ENCODE measurements at regions not wholly inside any gene's neighbourhood (a gene's known extent, or its start where the extent isn't known, plus 50 kb on each side); places are given as distances from the start of the nearest gene placed in this dataset.

GRCh38 chr9:7298123-7298522 is 501.5 kb downstream of the DMAC1 start:
- DNase-seq (ENCODE audit: low spot score): no peak

GRCh38 chr9:7297521-7297920 is 502.1 kb downstream of the DMAC1 start:
- DNase-seq (ENCODE audit: low spot score): no peak

DNA sequence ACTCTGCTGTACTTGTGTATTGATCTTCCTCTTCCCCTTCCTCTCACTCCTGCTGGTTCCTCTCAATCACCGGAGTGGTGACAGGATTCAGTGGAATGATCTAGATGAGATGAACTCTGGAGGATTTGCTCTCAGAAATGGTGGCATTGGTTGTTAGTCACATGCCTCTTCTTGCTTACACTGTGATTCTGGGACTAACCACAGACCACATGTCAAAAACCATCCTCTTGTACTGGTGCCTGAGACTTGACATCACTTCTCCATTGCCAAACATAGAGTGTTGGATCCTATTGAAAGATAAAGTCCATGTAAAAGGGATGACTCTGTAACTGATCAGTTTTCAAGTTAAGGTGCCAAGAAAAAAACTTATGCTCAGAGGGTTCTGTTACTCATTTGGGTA is 506.5 kb downstream of the DMAC1 start:
- no peak for DNase-seq (ENCODE audit: low spot score)

- DNase-seq (ENCODE audit: low spot score): no peak
Observed at GRCh38 chr9:7289773-7290172, 509.8 kb downstream of the DMAC1 start.

DNA sequence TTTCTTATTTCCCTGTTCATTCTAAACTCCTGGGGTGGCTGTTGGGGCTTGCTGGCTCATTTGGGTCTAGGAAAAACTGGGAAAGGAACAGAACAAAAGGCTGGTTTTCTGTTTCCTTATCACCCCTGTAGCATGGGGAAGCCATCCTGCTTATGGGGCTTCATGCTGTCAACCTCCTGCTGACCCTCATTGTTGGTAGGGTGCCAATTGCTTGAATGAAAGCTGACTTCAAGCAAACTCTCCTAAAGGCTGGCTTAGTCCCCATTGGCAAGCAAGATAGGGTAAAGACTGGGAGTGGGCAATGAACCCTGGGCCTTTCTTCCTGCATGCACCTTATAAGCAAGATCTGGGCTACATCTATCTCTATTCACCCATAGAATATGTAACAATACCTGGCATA is 511.6 kb downstream of the DMAC1 start:
- DNase-seq (ENCODE audit: low spot score): no peak

- no peak for DNase-seq (ENCODE audit: low spot score)
Observed at GRCh38 chr9:7287065-7287464, 512.5 kb downstream of the DMAC1 start.

- no peak for DNase-seq (ENCODE audit: low spot score)
Observed at GRCh38 chr9:7286101-7286500, 513.5 kb downstream of the DMAC1 start.

DNA sequence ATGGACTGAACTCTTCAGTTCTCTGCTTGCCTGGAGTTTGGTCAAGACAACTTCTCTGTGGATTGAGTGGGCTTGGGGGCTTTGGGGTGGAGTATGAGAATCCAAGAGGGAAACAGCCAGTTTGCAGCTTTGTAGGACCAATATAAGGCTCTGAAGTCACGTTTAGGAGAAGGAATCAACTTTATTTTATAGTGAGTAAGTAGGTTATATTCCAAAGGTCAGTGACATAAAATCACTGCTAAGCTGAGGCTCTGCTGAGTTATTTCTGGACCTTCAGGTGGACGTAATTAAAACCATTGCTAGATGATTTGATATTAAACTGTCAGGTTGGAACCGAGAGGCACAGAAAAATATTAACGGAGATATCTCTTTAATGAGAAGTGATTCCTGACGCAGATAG is 514.4 kb downstream of the DMAC1 start:
- DNase-seq (ENCODE audit: low spot score): no peak

DNA sequence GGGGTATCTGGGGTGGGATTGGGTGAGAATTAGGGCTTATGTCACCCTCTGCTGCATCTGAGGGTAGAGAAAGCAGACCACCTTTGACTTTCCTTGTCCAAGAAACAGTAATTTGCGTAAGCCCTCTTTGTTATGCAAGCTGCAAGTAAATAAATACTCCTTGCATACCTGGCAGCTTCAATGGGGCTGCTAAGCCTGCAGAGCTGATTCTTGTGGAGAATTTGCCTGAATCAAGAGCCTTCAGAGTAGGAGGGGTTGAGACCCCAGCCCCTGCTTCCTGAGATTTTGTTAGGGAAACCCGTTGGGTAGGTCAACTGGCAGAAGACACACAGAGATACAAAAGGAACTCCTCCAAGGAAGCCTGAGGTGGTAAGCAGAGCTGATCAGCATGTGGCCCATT is 515.1 kb downstream of the DMAC1 start:
- no peak for DNase-seq (ENCODE audit: low spot score)

- DNase-seq (ENCODE audit: low spot score): no peak
Observed at GRCh38 chr9:7284117-7284516, 515.5 kb downstream of the DMAC1 start.

- no peak for DNase-seq (ENCODE audit: low spot score)
Observed at GRCh38 chr9:7273575-7273974, 515.8 kb downstream of the KDM4C start.

DNA sequence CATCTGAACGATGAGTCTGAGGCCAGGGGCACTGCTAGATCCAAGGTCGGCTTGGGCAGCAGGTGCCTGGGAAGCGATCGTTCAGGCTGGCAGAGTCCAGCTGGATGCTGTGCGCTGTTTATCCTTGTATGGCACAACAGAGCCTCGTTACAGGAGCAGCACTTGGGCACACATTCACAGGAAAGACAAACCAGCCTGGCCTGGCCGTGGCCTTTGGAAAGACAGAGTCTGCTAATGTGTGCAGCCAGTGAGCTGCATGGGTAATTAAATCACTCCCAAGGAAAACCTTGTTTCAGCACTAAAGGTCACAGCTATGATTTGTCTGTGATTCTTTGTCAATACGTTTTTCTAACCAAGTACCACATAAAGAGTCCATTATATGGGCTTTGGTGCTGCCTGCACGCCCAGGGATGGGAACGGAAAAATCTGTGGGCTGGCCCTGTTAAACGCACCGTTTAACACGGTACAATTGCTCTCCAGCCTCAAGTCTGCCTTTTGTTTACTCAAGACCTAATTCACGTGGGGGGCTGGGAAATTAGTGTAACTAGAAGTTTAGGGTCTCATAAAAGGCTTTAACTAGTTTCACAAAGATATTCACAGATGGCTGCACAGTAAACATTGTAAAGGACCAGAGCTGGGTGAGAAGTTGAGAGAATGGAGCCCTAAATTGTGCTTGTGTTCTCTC is 509.3 kb downstream of the KDM4C start:
- DNase-seq (ENCODE audit: low spot score): no peak

DNA sequence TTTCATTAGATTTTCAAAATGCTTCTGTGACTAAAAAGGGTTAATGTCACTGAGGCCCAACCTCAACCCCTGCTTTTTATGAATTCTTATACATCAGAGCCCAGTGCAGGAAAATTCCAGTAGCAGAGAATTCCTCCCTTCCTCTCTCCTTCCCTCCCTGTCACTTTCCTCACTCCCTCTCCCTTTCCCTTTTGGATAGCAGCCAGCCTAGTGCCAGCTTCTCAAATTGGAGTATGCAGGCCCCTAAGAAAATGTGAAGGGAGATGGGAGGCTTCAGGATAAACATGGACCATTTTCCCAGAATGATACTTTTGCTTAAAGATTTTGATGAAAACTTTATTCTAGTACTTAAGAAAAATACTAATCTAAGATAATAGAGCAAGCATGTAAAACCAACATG is 507.4 kb downstream of the KDM4C start:
- DNase-seq (ENCODE audit: low spot score): no peak

- DNase-seq (ENCODE audit: low spot score): no peak
Observed at GRCh38 chr9:7259544-7260241, 501.9 kb downstream of the KDM4C start.

GRCh38 chr9:7258688-7259396 is 501.1 kb downstream of the KDM4C start:
- DNase-seq (ENCODE audit: low spot score): no peak

DNA sequence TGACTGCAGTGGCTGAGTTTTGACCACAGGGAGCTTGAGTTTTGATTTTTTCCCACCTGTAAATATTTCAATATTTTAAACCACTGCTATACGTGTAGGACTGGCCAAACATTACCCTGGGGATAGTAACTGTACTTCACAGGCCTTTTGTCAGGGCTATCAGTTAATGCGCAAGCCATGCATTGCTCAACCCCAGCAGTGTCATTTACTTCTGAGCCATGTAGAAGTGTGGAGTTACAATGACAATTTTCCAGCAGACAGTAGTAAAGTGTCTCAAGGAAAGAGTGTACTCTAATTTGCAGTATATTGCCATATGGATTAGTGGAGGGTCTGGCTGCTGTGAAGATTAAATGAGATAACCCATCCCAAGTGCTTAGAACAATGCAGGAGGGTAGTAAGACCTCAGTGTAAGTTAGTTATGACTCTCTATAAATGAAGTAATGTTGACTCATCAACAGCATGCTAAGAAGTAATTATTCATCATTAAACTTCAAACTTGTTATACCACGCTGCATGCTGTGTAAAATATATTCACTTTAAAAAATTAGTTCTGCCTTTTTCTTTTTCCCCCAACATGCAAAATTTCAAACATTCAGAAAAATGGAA is 489.2 kb downstream of the KDM4C start:
- no peak for DNase-seq (ENCODE audit: low spot score)

DNA sequence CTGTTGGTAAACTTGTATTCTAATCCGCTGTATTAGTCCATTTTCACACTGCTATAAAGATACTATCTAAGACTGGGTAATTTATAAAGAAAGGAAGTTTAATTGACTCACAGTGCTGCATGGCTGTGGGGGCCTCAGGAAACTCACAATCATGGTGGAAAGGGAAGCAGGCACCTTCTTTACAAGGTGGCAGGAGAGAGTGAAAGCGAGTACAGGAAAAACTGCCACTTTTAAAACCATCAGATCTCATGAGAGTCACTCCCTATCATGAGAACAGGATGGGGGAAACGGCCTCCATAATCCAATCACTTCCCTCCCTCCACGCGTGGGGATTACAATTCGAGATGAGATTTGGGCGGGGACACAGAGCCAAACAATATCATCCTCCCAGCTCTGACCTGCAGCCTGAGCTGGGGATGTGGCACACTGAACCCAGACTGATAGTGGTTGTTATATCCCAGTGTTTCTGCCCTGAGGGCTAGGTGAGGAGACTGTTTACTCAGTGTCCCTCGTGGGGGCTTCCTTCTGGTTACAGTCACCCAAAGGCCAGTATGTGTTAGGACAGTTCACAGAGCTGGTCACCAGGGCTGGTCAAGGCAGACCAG is 488.3 kb downstream of the KDM4C start:
- no peak for DNase-seq (ENCODE audit: low spot score)

GRCh38 chr9:7243838-7244237 is 486.1 kb downstream of the KDM4C start:
- no peak for DNase-seq (ENCODE audit: low spot score)

DNA sequence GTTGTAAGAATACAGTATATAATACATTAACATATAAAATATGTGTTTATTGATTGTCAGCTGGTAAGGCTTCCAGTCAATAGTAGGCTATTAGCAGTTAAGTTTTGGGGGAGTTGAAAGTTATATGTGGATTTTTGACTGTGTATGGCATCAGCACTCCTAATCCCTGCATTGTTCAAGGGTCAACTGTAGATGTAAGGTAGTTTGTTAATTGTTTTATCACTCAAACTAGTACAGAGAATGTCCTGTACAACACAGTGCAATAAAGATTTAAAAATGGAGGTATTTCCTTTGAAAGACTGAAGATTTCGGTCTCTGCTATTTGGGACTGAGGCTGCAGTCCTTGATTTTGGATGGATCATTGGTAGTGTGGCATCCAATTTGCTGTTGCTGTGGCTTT is 484.4 kb downstream of the KDM4C start:
- no peak for DNase-seq (ENCODE audit: low spot score)

DNA sequence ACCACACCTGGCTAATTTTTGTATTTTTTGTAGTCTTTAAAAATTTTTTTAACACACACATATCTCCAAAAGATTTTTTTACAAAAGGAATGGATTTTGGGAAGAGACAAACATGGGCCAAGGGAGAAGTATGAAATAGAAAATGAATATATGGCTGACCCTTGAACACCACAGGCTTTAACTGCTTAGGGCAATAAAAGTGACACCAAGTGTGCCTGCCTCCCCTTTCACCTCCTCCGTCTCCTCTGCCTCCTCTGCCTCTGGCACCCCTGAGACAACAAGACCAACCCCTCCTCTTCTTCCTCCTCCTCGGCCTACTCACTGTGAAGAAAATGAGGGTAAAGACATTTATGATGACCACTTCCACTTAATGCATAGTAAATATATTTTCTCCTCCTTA is 483.9 kb downstream of the KDM4C start:
- DNase-seq (ENCODE audit: low spot score): no peak

DNA sequence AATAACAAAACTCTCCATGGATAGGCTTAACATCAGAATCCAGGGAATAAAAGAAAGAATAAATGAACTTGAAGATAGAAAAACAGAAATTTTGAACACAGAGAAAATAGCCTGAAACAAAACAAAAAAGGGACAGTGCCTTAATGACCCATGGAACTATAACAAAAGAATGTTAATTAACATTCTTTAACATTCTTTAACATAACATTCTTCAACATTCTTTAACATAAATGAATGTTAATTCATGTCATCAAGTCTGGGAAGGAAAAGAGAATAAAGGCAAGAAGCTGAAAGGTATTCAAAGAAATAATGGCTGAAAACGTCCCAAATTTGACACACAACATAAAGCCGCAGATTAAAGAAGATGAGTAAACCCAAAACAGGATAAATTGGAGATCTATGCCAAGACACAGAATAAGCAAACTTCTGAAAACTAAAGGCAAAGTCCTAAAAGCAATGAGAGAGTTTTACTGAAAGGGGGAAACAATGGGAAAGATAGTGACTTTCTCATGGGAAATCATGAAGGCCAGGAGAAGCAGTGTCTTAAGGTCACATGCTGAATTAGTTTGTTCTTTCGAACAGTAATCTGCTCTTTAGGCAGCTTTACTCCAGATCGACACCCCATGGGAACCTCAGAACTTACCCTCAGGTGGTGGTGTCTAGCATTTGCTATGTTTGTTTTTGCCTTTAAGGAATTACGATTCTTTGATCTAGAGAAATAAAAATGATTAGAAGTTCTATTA is 483.0 kb downstream of the KDM4C start:
- DNase-seq (ENCODE audit: low spot score): no peak

- no peak for DNase-seq (ENCODE audit: low spot score)
Observed at GRCh38 chr9:7239708-7240107, 481.9 kb downstream of the KDM4C start.
